ENCODE measurements at regions not wholly inside any gene's neighbourhood (a gene's known extent, or its start where the extent isn't known, plus 50 kb on each side); places are given as distances from the start of the nearest gene placed in this dataset.

DNA sequence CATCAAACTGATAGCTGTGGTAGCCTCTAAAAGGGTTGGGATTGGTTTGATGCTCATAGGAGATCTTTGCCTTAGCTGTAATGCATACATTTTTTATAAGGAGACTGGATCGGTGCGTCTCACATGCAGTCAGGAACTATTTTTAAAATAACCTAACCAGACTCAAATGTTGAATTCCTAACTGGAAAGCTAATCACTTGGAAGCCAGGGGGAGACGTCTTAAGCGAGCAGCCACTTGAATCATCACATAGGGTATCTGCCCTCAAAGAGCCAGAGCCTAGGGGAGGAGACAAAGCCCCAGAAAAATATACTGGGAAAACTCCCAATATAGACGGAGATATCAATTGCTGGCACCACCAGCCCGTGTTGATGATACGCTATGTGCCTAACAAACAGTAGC is 61.7 kb upstream of the PUM1 start:
- H3K27ac ChIP-seq (ENCODE audit: low read depth in 1 of 2, low read length in 1 of 2): no peak overlapping the region
- 95% methylated on average over 7 of the region's 7 CpGs for WGBS
- no peaks in the 10 kb centered on the region for H3K36me3 ChIP-seq (ENCODE audit: control insufficient read depth in 2 of 2, insufficient read depth in 2 of 2, low read length in 1 of 2)
- H3K4me3 ChIP-seq (ENCODE audit: low read length in 2 of 2): no peak overlapping the region
- no peak for DNase-seq (ENCODE audit: low read depth in 6 of 9, low spot score in 9 of 9)
- H3K27me3 ChIP-seq (ENCODE audit: control insufficient read depth in 2 of 2, insufficient read depth in 1 of 2, low read length in 1 of 2): no peaks in the 10 kb centered on the region
- no peaks in the 10 kb centered on the region for H3K4me1 ChIP-seq (ENCODE audit: control insufficient read depth in 2 of 2, insufficient read depth in 2 of 2, low read length in 2 of 2)
- H3K9me3 ChIP-seq (ENCODE audit: control insufficient read depth in 2 of 2, insufficient read depth in 1 of 2, low read length in 1 of 2): no peaks in the 10 kb centered on the region

DNA sequence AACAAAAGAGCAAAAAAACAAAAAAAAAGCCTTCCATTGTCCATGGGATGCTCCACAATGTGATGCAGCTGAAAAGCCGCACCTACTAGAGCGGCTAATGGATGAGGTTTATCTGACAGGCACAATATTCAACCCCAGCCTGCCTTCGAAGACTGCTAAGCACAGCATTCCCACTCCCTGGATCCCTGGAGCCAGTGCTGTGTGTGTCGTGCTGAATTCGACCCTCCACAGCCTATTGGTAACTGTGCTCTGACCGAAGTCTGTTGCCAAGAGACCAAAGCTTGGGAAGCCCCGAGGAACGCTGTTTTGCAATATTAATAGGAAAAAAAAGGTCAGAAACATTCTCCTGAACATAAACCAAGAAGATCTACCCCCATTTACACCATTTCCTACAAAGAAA is 57.2 kb upstream of the PUM1 start:
- Histone ChIP-seq H3K27me3 (ENCODE audit: control insufficient read depth in 2 of 2, insufficient read depth in 1 of 2, low read length in 1 of 2) (no peaks in the 10 kb centered on the region), H3K4me3 (ENCODE audit: low read length in 2 of 2) (no peak overlapping the region), H3K36me3 (ENCODE audit: control insufficient read depth in 2 of 2, insufficient read depth in 2 of 2, low read length in 1 of 2) (no peaks in the 10 kb centered on the region), H3K9me3 (ENCODE audit: control insufficient read depth in 2 of 2, insufficient read depth in 1 of 2, low read length in 1 of 2) (no peaks in the 10 kb centered on the region), H3K4me1 (ENCODE audit: control insufficient read depth in 2 of 2, insufficient read depth in 2 of 2, low read length in 2 of 2) (no peaks in the 10 kb centered on the region), H3K27ac (ENCODE audit: low read depth in 1 of 2, low read length in 1 of 2) (peak overlapping the region in 1 of 2 donors; percentile 45)
- DNase-seq (ENCODE audit: low read depth in 6 of 9, low spot score in 9 of 9): no peak
- 92% methylated on average over 8 of the region's 8 CpGs for WGBS

DNA sequence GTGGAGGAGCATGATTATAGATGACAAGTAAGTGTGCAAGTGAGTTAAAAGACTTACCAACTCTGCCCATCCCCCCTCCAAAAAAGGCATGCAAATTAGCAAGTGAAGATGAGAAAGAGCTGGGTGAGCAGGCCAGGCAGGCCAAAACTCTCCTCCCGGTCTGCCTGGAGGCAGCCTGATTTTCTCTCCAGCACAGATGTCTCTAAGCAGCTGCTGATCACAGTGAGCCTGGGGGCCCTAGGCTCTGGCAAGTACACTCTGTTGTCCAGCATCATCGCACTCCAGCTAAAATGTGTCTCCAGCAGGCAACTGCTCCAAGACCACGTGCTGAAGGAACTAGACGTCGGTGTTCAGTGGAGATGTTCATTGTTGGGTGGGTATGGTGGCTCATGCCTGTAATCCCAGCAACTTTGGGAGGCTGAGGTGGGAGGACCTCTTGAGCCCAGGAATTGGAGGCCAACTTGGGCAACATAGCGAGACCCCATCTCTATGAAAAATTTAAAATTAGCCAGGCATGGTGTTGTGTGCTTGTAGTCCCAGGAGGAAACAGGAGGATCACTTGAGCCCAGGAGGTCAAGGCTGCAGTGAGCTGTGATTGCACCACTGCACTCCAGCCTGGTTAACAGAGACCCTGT is 56.7 kb upstream of the PUM1 start:
- no peaks in the 10 kb centered on the region for H3K4me1 ChIP-seq (ENCODE audit: control insufficient read depth in 2 of 2, insufficient read depth in 2 of 2, low read length in 2 of 2)
- H3K9me3 ChIP-seq (ENCODE audit: control insufficient read depth in 2 of 2, insufficient read depth in 1 of 2, low read length in 1 of 2): no peaks in the 10 kb centered on the region
- DNase-seq (ENCODE audit: low read depth in 6 of 9, low spot score in 9 of 9): no peak
- WGBS: 88% methylated on average over 6 of the region's 6 CpGs
- H3K27me3 ChIP-seq (ENCODE audit: control insufficient read depth in 2 of 2, insufficient read depth in 1 of 2, low read length in 1 of 2): no peaks in the 10 kb centered on the region
- no peak overlapping the region for H3K4me3 ChIP-seq (ENCODE audit: low read length in 2 of 2)
- no peaks in the 10 kb centered on the region for H3K36me3 ChIP-seq (ENCODE audit: control insufficient read depth in 2 of 2, insufficient read depth in 2 of 2, low read length in 1 of 2)
- peak overlapping the region in 1 of 2 donors; percentile 45 for H3K27ac ChIP-seq (ENCODE audit: low read depth in 1 of 2, low read length in 1 of 2)

DNA sequence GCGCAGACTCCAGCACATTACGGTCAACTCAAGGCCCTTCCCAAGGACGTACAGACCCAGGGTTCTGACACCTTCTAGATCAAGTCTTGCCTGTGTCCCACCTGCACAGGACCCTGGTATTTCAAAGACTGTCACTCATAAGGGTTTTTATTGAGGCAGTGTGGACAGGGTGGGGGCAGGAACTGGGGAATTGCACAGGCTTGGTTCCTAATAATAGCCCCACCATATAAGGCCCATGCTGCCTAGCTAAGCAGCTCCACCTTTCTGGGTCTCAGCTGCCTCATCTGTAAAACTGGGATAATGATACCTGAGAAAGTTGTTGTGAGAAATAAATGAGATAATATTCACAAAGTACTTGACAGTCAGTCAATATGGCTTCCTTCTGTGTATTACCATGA is 55.3 kb upstream of the PUM1 start:
- H3K27ac ChIP-seq (ENCODE audit: low read depth in 1 of 2, low read length in 1 of 2): peak overlapping the region in 1 of 2 donors; percentile 8
- no peaks in the 10 kb centered on the region for H3K36me3 ChIP-seq (ENCODE audit: control insufficient read depth in 2 of 2, insufficient read depth in 2 of 2, low read length in 1 of 2)
- H3K27me3 ChIP-seq (ENCODE audit: control insufficient read depth in 2 of 2, insufficient read depth in 1 of 2, low read length in 1 of 2): no peaks in the 10 kb centered on the region
- WGBS: 94% methylated on average over 3 of the region's 3 CpGs
- DNase-seq (ENCODE audit: low read depth in 6 of 9, low spot score in 9 of 9): no peak
- no peak overlapping the region for H3K4me3 ChIP-seq (ENCODE audit: low read length in 2 of 2)
- no peaks in the 10 kb centered on the region for H3K4me1 ChIP-seq (ENCODE audit: control insufficient read depth in 2 of 2, insufficient read depth in 2 of 2, low read length in 2 of 2)
- no peaks in the 10 kb centered on the region for H3K9me3 ChIP-seq (ENCODE audit: control insufficient read depth in 2 of 2, insufficient read depth in 1 of 2, low read length in 1 of 2)

DNA sequence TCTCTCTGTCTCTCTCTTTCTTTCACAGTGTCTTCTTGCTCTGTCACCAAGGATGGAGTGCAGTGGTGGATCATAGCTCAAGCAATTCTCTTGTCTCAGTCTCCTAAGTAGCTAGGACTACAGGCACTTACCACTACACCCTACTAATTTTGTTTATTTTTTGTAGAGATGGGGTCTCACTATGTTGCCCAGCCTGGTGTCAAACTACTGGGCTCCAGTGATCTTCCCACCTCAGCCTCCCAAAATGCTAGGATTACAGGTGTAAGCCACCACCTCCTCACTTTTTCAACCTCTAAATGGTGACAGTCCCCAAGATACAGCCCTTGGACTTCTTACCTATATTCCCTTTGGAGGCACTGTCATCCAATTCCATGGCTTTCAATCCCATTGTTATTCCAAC is 50.5 kb upstream of the PUM1 start:
- Histone ChIP-seq H3K4me3 (ENCODE audit: low read length in 2 of 2) (no peak overlapping the region), H3K4me1 (ENCODE audit: control insufficient read depth in 2 of 2, insufficient read depth in 2 of 2, low read length in 2 of 2) (no peaks in the 10 kb centered on the region), H3K9me3 (ENCODE audit: control insufficient read depth in 2 of 2, insufficient read depth in 1 of 2, low read length in 1 of 2) (no peaks in the 10 kb centered on the region), H3K27me3 (ENCODE audit: control insufficient read depth in 2 of 2, insufficient read depth in 1 of 2, low read length in 1 of 2) (no peaks in the 10 kb centered on the region), H3K27ac (ENCODE audit: low read depth in 1 of 2, low read length in 1 of 2) (no peak overlapping the region), H3K36me3 (ENCODE audit: control insufficient read depth in 2 of 2, insufficient read depth in 2 of 2, low read length in 1 of 2) (no peaks in the 10 kb centered on the region)
- DNase-seq (ENCODE audit: low read depth in 6 of 9, low spot score in 9 of 9): no peak

Data from thymus (tissue), 11 donors.